ENCODE measurements at regions not wholly inside any gene's neighbourhood (a gene's known extent, or its start where the extent isn't known, plus 50 kb on each side); places are given as distances from the start of the nearest gene placed in this dataset.

DNA sequence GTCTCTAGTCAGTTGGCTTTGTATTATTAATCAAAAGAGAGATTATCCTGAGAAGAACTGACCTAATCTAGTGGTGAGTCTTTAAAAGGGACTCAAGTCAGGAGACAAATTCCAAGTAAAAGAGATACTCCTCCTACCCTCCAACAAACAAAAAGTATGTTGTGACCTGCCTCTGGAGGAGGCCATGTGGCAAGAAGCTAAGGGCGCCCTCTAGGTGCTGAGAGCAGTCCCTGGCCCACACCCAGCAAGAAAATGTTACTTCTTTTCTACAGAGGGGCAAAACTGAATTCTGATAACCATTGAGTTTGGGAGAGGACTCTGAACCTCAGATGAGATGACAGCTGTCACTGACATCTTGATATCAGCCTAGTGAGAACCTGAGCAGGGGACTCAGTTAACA lies 953.6 kb upstream of the AGA start:
- DNase-seq (ENCODE audit: low read depth in 3 of 3): no peak

DNA sequence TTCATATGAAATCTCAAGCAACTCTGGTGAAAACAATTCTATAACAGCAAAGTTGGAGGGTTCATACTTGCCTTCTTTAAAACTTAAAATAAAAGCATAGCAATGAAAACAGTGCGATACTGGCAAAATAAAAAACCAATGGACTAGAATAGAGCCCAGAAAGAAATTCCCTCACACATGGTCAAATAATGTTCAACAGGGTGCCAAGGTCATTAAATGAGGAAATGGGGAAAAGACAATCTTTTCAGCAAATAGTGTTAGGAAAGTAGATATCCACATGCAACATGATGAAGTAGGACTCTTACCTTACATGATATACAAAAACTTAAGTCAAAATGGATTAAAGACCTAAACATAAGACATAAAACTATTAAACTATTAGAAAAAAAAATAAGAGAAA lies 970.2 kb upstream of the AGA start:
- DNase-seq (ENCODE audit: low read depth in 3 of 3): no peak

DNA sequence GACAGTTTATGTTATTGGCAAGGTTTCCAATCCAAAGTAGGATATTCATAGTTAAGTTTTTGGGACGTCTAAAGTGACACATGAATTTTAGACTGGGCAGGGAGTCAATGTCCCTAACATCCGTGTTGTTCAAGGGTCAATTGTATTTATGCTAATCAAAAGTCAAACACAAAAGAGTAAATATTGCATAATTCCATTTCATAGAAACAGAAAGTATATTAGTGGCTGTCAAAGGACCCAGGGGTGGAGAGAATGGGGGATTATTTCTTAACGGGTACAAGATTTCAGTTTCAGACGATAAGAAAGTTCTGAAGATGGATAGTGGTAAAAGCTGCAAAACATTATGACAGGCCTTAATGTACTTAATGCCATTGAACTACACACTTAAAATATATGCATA lies 971.8 kb upstream of the AGA start:
- no peak for DNase-seq (ENCODE audit: low read depth in 3 of 3)

DNA sequence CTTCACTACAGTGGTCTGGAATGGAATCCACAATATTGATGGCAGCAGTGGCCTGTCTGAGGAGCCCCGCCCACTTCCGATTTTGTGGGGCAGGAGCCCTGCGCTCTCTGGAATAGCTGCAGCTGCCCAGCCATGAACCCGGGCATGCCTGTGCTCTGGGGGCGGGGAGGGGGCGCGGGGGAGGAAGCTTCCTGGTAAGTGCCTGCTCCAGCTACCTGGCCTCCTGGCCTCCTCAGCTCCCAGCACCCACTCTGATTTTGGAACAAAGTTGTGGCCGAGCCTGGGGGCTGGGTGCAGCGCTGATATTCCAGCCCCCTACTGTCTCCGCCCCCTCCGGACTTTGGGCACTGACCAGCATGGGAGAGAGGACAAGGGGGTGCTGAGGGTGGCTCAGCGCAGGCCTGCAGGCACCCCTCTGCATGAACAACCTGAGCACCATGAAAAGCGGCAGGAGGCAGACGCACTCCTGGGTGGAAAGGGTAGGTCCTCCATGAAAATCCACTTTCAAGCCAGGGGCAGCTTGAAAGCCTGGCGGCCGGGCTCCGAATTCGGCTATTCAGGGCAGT lies 972.7 kb upstream of the AGA start:
- DNase-seq (ENCODE audit: low read depth in 3 of 3): no peak

DNA sequence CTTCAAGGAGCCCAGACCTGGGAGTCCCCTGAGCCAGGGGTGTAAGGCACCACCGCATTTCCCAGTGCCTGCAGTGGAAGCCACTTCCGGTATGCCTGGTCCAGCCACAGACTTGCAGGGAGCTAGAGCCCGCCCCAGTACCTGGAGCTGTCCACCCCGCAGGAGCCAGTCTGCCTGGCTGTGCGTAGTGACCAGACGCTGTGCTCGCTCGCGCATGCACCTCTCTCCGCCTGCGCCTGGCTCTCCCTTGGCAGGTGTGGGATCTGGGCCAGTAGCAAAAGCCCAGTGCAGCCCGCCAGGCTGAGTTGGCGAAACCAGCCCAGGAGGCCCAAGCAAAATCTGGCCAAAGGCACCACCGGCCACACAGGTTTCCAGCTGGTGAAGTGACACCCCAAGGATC lies 973.7 kb upstream of the AGA start:
- no peak for DNase-seq (ENCODE audit: low read depth in 3 of 3)

DNA sequence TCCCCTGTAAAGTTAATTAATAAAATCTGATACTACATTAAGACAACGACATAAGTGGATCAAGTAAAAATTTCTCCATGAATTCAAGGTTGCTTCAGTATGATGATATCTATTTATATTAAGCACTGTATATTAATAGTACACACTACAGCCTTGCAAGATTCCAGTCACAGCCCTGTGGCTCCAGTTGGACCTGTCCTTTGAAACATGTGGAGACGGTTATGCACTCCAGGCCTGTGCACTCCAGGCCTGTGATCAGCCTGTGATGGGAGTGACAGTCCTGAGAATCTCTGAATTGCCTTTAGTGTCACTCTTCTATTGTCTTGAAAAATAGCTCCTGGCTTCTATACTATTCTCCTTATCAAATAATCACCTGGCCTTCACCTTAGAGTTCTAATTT lies 981.1 kb upstream of the AGA start:
- no peak for DNase-seq (ENCODE audit: low read depth in 3 of 3)

DNA sequence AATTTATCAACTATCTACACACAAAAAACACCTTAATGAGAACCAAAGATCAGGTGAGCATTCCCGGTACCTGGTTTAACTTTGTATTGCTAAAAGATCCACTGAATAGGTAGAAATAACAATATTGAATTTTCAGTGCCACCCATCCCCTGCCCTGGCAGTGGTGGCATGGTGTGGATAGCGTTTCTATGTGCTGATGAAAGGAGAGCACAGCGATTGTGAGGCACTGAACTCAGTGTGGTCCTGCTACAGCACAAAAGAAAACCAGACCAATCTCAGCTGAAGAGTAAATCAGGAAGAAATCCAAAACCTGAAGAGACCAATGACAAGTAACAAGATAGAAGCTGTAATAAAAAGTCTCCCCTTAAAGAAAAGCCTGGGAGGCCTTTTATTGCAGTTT lies 984.6 kb upstream of the AGA start:
- no peak for DNase-seq (ENCODE audit: low read depth in 3 of 3)

DNA sequence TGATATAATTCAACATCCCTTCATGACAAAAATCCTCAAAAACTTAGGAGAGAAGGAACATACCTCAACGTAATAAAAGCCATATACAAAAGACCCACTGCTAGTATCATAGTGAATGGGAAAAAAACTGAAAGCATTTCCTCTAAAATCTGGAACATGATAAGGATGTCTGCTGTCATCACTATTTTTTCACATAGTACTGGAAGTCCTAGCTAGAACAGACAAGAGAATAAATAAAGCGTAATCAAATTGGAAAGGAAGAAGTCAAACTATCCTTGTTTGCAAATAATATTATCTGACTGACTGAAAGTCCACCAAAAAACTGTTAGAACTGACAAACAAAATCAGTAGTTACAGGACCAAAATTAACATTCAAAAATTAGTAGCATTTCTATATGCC lies 985.4 kb upstream of the AGA start:
- no peak for DNase-seq (ENCODE audit: low read depth in 3 of 3)

DNA sequence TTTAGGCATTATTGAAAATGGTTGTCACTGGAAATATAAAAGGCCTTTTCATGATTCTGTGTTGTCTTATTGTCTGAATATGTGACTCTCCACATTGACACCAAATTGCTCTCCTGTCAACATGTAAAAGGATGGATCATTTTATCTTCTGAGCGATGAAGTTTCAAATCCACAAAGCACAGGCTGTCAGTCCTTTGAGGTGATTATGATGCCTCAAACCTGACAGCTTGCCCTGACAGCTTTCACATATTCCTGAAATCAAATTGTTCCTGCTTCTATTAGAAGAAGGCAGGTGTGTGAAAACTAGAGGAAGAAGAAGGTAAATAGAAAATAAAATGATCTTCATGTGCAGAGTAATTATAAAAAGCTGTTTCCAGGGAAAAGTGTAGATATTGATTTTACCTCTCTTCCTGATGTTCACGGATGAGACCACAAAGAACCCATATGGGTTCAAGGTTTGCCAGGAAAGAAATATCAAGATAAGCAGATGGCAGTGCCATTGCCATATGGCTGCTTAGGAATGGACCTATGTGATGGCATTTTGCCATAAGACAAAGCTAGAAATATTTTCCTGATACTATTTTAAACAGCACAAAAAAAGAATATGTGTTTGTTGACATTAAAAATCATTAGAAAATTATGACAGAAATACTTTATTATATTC lies 1006.3 kb upstream of the AGA start:
- no peak for DNase-seq (ENCODE audit: low read depth in 3 of 3)

DNA sequence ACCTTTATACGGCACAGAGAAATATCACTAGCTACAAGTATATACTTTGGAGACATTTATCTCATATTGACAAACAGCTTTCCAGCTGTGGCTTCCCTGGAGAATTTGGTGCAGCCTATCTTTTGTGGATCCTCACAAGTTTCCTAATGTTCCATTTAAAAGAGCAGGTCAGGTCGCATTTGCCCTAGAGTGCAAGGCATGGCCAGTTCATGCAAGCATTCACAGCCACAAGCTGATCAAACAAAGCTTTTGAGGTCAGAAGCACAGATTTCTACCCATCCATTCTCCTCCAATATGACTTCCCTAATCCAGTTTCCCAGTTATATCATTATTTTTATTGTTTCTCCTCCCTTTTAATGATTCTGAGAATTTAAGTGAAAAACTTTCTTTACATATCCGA lies 1008.4 kb upstream of the AGA start:
- DNase-seq (ENCODE audit: low read depth in 3 of 3): no peak

DNA sequence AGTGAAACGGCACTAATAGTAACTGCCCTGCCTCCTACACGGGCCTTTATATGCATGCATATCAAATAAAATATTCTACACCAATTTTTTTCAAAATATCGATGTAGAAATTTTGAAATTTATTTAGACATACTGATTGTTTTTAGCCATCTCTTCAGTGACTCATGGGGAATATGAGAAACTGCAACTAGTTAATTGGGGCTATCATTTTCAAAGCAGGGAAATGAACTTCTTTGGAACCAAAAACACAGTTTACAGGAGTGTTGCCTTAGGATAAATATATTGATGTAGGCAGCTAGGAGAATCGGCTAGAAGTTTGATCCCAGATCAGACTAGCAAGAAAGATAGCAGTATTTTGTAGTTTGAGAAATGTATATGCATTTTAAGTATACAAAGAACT lies 1010.8 kb upstream of the AGA start:
- DNase-seq (ENCODE audit: low read depth in 3 of 3): no peak

DNA sequence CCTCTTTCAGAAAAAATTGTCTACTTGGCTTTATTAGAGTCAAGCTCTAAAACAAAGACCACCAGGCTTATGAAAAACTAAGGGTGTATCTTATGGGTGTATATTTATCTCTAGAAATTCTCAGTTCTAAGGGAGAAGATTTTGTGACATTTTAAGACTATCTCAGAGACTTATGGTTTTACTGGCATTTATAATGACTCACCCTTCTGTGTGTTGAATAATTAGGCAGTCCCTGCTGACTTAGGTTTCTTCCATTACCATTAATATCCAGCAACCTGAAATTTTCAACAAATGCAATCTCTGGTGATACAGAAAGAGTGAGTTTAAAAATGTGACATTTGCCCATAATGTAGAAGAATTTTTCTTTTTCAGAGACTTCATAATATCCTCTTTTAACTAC lies 1015.0 kb upstream of the AGA start:
- no peak for DNase-seq (ENCODE audit: low read depth in 3 of 3)

DNA sequence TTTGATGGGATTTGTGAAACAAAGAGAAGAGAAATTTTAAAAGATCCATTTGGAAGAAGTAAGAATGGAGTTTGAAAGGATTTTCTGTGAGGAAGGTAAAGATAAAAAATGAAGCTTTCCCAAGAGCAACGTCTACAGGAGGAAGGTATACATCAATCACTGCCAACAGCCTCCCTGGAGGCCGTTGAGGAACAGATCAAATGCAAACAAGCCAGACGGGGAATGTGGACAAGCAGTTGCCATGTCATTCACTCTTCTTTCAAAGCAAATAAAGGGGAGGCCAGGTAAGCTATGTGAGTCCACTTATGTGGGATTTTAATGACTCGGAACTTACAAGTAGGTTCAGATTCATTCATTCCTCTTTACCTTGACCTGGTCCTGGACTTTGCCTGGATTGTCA lies 1020.5 kb upstream of the AGA start:
- no peak for DNase-seq (ENCODE audit: low read depth in 3 of 3)

DNA sequence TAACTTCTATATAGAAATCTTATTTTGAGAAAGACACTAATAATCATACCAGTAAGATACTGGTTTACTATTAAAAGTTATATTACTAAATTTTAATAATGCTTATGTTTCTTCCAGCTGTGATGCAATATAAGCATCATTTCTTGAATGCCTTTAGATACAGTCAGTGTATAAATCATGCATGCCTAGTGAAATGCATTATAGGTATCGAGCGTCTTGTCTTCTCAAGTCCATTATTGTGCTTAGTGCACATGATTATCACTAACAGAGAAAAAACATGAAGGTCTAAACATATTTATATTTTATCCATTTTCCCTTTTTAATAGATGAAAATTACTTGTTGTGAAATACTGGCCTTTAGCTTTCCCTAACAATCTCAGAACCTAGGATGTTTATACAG lies 1021.5 kb upstream of the AGA start:
- no peak for DNase-seq (ENCODE audit: low read depth in 3 of 3)

DNA sequence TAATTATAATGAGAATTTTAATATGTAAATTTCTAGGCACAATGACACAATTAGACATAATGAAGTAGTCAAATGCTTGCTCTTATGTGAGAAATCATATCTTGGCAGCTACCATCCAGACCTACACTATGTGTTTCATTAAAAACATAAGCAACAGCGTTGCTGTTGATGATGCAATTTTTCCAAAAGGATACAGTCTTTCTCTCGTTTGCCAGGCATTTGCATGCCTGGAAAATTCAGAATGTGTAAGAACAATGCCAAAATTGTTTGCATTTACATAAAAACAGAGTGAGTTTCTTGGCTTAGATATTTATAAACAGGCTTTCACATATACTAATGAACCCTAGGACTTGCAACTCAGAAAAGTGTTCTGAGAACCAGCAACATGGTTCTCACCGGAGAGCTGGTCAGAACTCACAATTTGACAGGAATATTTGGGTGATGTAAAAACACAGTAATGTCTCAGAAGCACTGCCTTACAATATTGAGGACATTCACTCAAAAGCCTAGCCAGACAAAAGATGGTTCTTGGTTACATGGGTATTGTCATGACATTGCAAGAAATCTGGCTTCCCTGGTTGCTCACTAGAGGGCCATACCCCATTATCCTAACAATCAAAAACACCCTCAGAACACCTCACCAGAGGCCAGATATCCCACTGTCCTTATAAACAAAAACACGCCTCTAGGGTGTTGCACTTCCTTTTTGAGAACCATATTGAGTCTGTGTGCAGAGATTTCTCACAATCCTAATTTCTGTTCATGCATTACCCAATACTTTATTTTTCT lies 1029.0 kb upstream of the AGA start:
- DNase-seq (ENCODE audit: low read depth in 3 of 3): no peak

DNA sequence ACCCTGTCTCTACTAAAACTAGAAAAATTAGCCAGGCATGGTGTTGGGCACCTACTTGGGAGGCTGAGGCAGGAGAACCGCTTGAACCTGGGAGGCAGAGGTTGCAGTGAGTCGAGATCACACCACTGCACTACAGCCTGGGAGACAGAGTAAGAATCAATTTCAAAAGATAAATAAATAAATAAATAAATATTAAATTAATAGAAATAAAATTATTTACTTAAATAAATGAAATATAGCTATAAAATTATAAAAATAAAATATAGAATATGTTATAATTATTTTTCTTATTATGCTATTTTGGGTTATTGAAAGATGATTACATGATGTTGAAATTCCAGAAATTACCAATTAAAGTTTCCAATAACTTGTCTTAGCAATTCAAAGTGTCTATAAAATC lies 1029.8 kb upstream of the AGA start:
- no peak for DNase-seq (ENCODE audit: low read depth in 3 of 3)

DNA sequence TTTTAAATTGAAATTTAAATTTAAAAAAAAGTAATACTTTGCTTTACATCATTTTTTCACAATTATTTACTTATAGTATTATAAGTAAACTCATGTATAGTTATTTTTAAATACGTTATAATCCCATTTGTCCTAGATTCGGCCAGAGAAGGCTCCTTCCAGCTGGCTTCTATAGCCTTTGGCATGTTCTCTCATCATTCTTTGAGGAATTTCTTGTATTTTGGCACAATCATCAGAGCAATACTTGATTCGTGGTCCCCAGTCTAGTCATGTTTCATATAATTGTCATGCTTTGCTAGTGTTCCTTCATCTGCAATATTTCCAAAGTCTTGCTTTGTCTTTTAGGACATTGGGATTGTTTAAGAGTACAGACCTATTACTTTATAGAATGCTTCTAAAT lies 1037.9 kb upstream of the AGA start:
- DNase-seq (ENCODE audit: low read depth in 3 of 3): no peak

DNA sequence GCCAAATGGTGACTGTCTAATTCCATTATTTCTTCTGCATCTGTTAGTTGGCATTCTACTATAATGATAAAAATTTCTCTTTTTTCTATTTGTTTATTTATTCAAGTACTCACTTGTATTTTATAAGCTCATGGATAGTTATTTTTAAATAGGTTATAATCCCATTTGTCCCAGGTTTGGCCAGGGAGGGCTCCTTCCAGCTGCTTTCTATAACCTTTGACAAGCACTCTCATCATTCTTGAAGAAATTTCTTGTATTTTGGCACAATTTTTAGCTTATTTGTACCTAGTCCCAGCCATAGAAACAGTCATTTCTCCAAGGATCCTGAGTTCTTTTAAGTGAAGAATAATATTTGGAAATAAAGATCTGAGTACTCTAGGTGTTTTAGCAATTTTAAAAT lies 1038.6 kb upstream of the AGA start:
- DNase-seq (ENCODE audit: low read depth in 3 of 3): no peak

DNA sequence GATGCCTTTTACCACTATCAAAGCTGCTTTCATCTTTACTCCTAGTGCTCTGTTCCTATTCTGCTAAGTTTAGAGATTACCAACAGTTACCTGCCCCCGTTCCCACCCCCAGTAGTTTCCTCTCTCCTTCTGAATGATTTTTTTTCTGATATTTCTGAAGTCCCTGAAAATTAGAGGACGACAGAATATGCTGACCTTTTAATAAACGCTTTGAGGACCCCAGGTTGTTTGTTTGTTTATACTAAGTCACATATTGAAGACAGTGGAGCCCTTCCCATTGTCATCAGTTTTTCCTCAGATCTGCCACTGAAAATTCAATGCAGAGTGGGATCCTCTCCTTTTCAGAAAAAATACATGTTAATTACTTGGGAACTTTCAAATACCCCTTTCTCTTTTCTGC lies 1039.3 kb upstream of the AGA start:
- no peak for DNase-seq (ENCODE audit: low read depth in 3 of 3)

DNA sequence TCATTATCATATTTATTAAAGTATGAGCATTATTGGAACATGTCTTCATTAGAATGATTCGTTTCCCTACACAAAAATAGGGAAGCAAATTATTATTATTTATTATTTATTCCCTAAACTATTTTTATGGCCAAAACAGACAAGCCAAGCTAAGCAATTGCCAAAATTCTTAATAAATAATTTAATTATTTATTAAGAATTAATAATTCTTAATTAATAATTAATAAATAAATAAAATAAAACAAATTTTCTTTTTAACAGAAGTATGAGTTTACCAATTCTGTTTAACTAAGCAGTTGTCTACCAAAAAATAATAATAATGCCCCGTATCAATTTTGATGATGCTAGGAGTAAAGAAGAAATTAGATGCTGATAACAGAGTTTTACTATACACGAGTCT lies 1080.8 kb upstream of the AGA start:
- DNase-seq (ENCODE audit: low read depth in 3 of 3): no peak

DNA sequence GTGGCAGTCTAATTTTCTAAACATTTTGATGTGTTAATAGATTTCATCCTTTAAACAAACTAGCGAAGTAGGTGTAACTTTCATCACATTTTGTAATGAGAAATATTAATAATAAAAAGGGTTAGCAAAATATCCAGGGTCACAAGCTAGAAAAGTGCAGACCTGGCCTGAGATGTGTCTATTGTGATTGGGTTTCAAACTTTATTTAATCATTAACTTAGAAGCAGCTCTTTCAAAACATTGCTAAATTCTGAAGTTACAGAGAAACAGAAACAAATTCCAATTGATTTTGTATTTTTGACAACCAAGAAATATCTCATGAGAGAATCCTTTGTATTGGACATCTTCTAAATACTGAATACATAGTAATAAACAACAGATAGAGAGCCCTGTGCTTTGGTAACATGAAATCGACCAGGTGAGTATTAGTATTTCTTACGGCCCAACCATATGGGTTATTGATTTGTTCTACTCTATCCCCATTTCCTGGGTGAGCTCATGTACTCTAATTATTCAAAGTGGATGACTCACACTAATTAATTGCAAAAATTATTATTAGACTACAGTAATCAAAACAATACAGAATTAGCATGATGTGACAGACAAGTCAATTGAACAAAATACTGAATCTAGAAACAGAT lies 1093.8 kb upstream of the AGA start:
- no peak for DNase-seq (ENCODE audit: low read depth in 3 of 3)

DNA sequence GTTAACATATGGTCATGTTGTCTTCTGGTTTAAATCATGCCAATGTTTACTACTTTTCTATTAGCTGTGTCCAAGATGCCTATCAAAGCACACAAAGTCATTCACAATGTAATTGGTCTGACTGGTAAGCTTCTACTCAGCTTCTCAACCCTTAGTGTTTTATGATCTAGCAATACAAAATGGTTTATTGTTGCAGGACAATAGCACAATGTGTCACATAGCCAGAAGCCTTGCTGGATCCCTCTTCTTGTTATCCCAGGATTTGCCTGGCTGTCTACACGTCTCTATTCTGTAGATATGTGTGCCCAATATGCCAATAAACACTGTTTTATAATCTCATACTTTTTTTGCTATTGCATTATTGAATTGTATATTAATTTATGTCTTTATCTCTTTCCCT lies 1111.0 kb upstream of the AGA start:
- no peak for DNase-seq (ENCODE audit: low read depth in 3 of 3)

DNA sequence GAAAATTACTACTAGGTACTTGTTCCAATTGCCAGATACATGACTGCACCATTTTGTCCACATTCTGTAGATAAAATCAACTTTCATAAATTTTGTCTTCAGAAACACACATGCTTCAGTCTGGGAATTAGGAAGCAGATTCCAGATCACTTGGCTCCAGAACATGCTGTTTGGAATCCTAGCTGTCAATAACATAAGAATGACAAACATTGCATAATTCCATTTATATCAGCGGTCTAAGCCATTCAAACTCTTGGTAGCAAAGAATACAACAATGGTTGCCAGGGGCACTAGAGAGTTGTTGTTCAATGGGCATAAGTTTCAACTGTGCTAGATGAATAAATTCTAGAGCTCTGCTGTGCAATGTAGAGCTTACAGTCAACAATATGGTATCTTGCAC lies 1112.1 kb upstream of the AGA start:
- no peak for DNase-seq (ENCODE audit: low read depth in 3 of 3)
